ENCODE measurements at regions not wholly inside any gene's neighbourhood (a gene's known extent, or its start where the extent isn't known, plus 50 kb on each side); places are given as distances from the start of the nearest gene placed in this dataset.

- H3K27me3 Mint-ChIP-seq (ENCODE audit: low read depth), result no peaks in the 10 kb centered on the region
- no peak overlapping the region for H3K27ac Mint-ChIP-seq
- no peak overlapping the region for H3K4me3 Mint-ChIP-seq
- H3K4me1 Mint-ChIP-seq, result no peaks in the 10 kb centered on the region
- no peak for TF ChIP-seq CTCF (IDR thresholded peaks at IDR 0.05; ENCODE audit: unreplicated experiment in 3 of 3)
- peaks cover 6% of the 10 kb centered on the region for H3K36me3 Mint-ChIP-seq (ENCODE audit: low read depth)
- peaks cover 8% of the 10 kb centered on the region for H3K9me3 Mint-ChIP-seq
These were observed 261.0 kb downstream of the DACT1 start for GRCh38 chr14:58898655-58899316.

- Mint-ChIP-seq H3K9me3 (peaks cover 12% of the 10 kb centered on the region), H3K27me3 (ENCODE audit: low read depth) (no peaks in the 10 kb centered on the region), H3K4me3 (no peak overlapping the region), H3K4me1 (no peaks in the 10 kb centered on the region), H3K27ac (no peak overlapping the region), H3K36me3 (ENCODE audit: low read depth) (peaks cover 6% of the 10 kb centered on the region)
- TF ChIP-seq CTCF (IDR thresholded peaks at IDR 0.05; ENCODE audit: unreplicated experiment in 3 of 3), result no peak
These were observed 261.6 kb downstream of the DACT1 start for GRCh38 chr14:58899317-58899713.

- Mint-ChIP-seq H3K27me3 (ENCODE audit: low read depth) (no peaks in the 10 kb centered on the region), H3K4me3 (no peak overlapping the region), H3K36me3 (ENCODE audit: low read depth) (peaks cover 6% of the 10 kb centered on the region), H3K9me3 (peaks cover 12% of the 10 kb centered on the region), H3K27ac (no peak overlapping the region), H3K4me1 (no peaks in the 10 kb centered on the region)
- TF ChIP-seq CTCF (IDR thresholded peaks at IDR 0.05; ENCODE audit: unreplicated experiment in 3 of 3), result no peak
These were observed 264.1 kb downstream of the DACT1 start for GRCh38 chr14:58901826-58902225.

GRCh38 chr14:58904776-58905175 is 267.0 kb downstream of the DACT1 start:
- no peak overlapping the region for H3K27ac Mint-ChIP-seq
- TF ChIP-seq CTCF (IDR thresholded peaks at IDR 0.05; ENCODE audit: unreplicated experiment in 3 of 3), result no peak
- no peaks in the 10 kb centered on the region for H3K27me3 Mint-ChIP-seq (ENCODE audit: low read depth)
- peaks cover 12% of the 10 kb centered on the region for H3K9me3 Mint-ChIP-seq
- H3K4me1 Mint-ChIP-seq, result no peaks in the 10 kb centered on the region
- H3K4me3 Mint-ChIP-seq, result no peak overlapping the region
- peaks cover 6% of the 10 kb centered on the region for H3K36me3 Mint-ChIP-seq (ENCODE audit: low read depth)

- Mint-ChIP-seq H3K9me3 (peaks cover 9% of the 10 kb centered on the region), H3K27me3 (ENCODE audit: low read depth) (no peaks in the 10 kb centered on the region), H3K36me3 (ENCODE audit: low read depth) (peaks cover 3% of the 10 kb centered on the region), H3K4me1 (no peaks in the 10 kb centered on the region), H3K27ac (no peak overlapping the region), H3K4me3 (no peak overlapping the region)
- TF ChIP-seq CTCF (IDR thresholded peaks at IDR 0.05; ENCODE audit: unreplicated experiment in 3 of 3), result no peak
These were observed 270.0 kb downstream of the DACT1 start for GRCh38 chr14:58907803-58908202.

- TF ChIP-seq CTCF (IDR thresholded peaks at IDR 0.05; ENCODE audit: unreplicated experiment in 3 of 3), result no peak
- no peak overlapping the region for H3K4me3 Mint-ChIP-seq
These were observed 274.5 kb downstream of the DACT1 start for GRCh38 chr14:58912287-58912686.

More at GRCh38 chr14:58912287-58912686, 274.5 kb downstream of the DACT1 start:
- Mint-ChIP-seq H3K27me3 (ENCODE audit: low read depth) (no peaks in the 10 kb centered on the region), H3K9me3 (no peaks in the 10 kb centered on the region), H3K4me1 (peaks cover 11% of the 10 kb centered on the region), H3K27ac (no peak overlapping the region), H3K36me3 (ENCODE audit: low read depth) (no peaks in the 10 kb centered on the region)
